WTC11 (cell line): ENCODE measurements at regions not wholly inside any gene's neighbourhood (a gene's known extent, or its start where the extent isn't known, plus 50 kb on each side); places are given as distances from the start of the nearest gene placed in this dataset.

Experiments
- ATAC-seq: fragments of 200-7000 bp; cut with Tn5 transposase; 2 replicates; pipeline ENCODE4 v1.10.0; 2021; ENCODE audit warnings: mild to moderate bottlenecking, moderate library complexity
- CTCF ChIA-PET: fragments of 300-600 bp; sonication (Branson Sonifier 250); formaldehyde crosslinking; loops from one replicate; lab custom pipeline; 2021; ENCODE audit warnings: antibody characterized with exemption; lab: Charles Lee
- POLR2A ChIA-PET: fragments of 350-600 bp; sonication (Branson Sonifier 250); formaldehyde crosslinking; loops from one replicate; lab custom pipeline; 2021; ENCODE audit warnings: antibody characterized with exemption; lab: Charles Lee
- DNase-seq: peaks from one replicate; pipeline ENCODE4 v3.0.0; 2021; ENCODE audit warnings: low spot score
- H3K27ac Mint-ChIP-seq: 2 replicates; pipeline ENCODE4 v1.8.0; 2021; ENCODE audit warnings: mixed read lengths
- H3K27me3 Mint-ChIP-seq: 2 replicates; pipeline ENCODE4 v1.8.0; 2021; ENCODE audit warnings: low read depth, mild to moderate bottlenecking, moderate library complexity, mixed read lengths
- H3K36me3 Mint-ChIP-seq: 2 replicates; pipeline ENCODE4 v1.8.0; 2021; ENCODE audit warnings: mixed read lengths
- H3K4me1 Mint-ChIP-seq: 2 replicates; pipeline ENCODE4 v1.8.0; 2022; ENCODE audit warnings: mixed read lengths
- H3K4me3 Mint-ChIP-seq: 2 replicates; pipeline ENCODE4 v1.8.0; 2021; ENCODE audit warnings: mild to moderate bottlenecking, moderate library complexity, mixed read lengths
- H3K9me3 Mint-ChIP-seq: 2 replicates; pipeline ENCODE4 v1.8.0; 2021; ENCODE audit warnings: mixed read lengths
- FOXJ3 ChIP-seq: sonication (generic); formaldehyde crosslinking; IDR thresholded peaks from 2 replicates; pipeline ENCODE4 v1.9.0; 2021; ENCODE audit warnings: missing genetic modification reagents, mild to moderate bottlenecking, borderline replicate concordance
- FOXP1 ChIP-seq: sonication (generic); formaldehyde crosslinking; IDR thresholded peaks from 2 replicates; pipeline ENCODE4 v1.8.0; 2022; ENCODE audit warnings: missing genetic modification reagents, mild to moderate bottlenecking, moderate library complexity, borderline replicate concordance
- GABPB1 ChIP-seq: sonication (generic); formaldehyde crosslinking; IDR thresholded peaks from 2 replicates; pipeline ENCODE4 v1.8.1; 2023; ENCODE audit warnings: mild to moderate bottlenecking, missing genetic modification reagents
- GTF2I ChIP-seq: fragments of 250-450 bp; sonication (Bioruptor Pico); conservative IDR thresholded peaks from 2 replicates; pipeline ENCODE4 v1.4.0; 2021; ENCODE audit warnings: mild to moderate bottlenecking
- HMGA2 ChIP-seq: fragments of 250-450 bp; sonication (Bioruptor Pico); IDR thresholded peaks from 2 replicates; pipeline ENCODE4 v1.4.0; 2021; ENCODE audit warnings: mild to moderate bottlenecking, moderate library complexity
- HMGXB4 ChIP-seq: sonication (generic); formaldehyde crosslinking; IDR thresholded peaks from 2 replicates; pipeline ENCODE4 v1.8.1; 2023; ENCODE audit warnings: mild to moderate bottlenecking, moderate library complexity, missing genetic modification reagents
- JAZF1 ChIP-seq: fragments of 250-450 bp; sonication (Bioruptor Pico); IDR thresholded peaks from 2 replicates; pipeline ENCODE4 v1.9.0; 2021; ENCODE audit warnings: moderate library complexity, mild to moderate bottlenecking, inconsistent platforms
- MAX ChIP-seq: sonication (generic); formaldehyde crosslinking; IDR thresholded peaks from 2 replicates; pipeline ENCODE4 v1.8.0; 2022; ENCODE audit warnings: mild to moderate bottlenecking, missing genetic modification reagents
- PRDM15 ChIP-seq: sonication (generic); formaldehyde crosslinking; IDR thresholded peaks from 2 replicates; pipeline ENCODE4 v1.8.0; 2022; ENCODE audit warnings: missing genetic modification reagents
- PRRX2 ChIP-seq: fragments of 250-450 bp; sonication (Bioruptor Pico); IDR thresholded peaks from 2 replicates; pipeline ENCODE4 v1.8.0; 2021; ENCODE audit warnings: mild to moderate bottlenecking
- STAT6 ChIP-seq: sonication (generic); formaldehyde crosslinking; conservative IDR thresholded peaks from 2 replicates; pipeline ENCODE4 v1.8.1; 2023; ENCODE audit warnings: mild to moderate bottlenecking, low read depth, missing genetic modification reagents, moderate library complexity
- TEAD4 ChIP-seq: sonication (generic); formaldehyde crosslinking; IDR thresholded peaks from 2 replicates; pipeline ENCODE4 v1.8.0; 2022; ENCODE audit warnings: mild to moderate bottlenecking, missing genetic modification reagents
- ZMAT4 ChIP-seq: fragments of 250-450 bp; sonication (Bioruptor Pico); IDR thresholded peaks from 2 replicates; pipeline ENCODE4 v1.9.0; 2021; ENCODE audit warnings: mild to moderate bottlenecking
- ZNF423 ChIP-seq: fragments of 250-450 bp; sonication (Bioruptor Pico); IDR thresholded peaks from 2 replicates; pipeline ENCODE4 v2.1.2; 2022; ENCODE audit warnings: mild to moderate bottlenecking, moderate library complexity
- ZNF425 ChIP-seq: fragments of 250-450 bp; sonication (Bioruptor Pico); conservative IDR thresholded peaks from 2 replicates; pipeline ENCODE4 v1.9.0; 2021; ENCODE audit warnings: mild to moderate bottlenecking
- TF ChIP-seq, protein P1 (sequence below): fragments of 250-450 bp; sonication (Bioruptor Pico); IDR thresholded peaks from 2 replicates; pipeline ENCODE4 v1.9.0; 2021; ENCODE audit warnings: mild to moderate bottlenecking, borderline replicate concordance
- TF ChIP-seq, protein P2 (sequence below): fragments of 250-450 bp; sonication (Bioruptor Pico); IDR thresholded peaks from 2 replicates; pipeline ENCODE4 v1.8.0; 2021; ENCODE audit warnings: mild to moderate bottlenecking

DNA sequence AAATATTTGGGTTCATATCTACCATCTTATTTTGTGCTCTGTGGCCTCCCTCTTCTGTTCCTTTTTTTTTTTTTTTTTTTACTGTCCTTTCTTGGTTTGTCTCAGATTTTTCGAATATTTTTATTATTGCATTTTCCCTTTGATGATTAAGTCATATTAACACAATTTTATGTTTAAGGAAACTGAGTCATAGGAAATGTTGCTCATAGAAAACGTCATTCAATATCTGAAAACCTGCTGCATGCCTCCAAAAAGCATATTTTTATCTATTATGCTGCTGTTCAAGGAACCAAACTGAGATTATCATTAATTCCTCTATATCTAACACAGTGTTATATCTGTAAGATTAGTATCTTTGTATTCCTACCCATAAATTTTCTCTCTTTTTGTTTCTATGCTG lies 614.3 kb upstream of the SLC8A1 start:
- H3K27ac Mint-ChIP-seq: no peak overlapping the region
- ATAC-seq (no peak), DNase-seq (no peak)
- no peaks in the 10 kb centered on the region for H3K27me3 Mint-ChIP-seq
- no peaks in the 10 kb centered on the region for H3K9me3 Mint-ChIP-seq
- H3K4me3 Mint-ChIP-seq: no peak overlapping the region
- POLR2A ChIA-PET: no interaction called here
- H3K36me3 Mint-ChIP-seq: no peaks in the 10 kb centered on the region
- CTCF ChIA-PET: no interaction called here
- TF ChIP-seq ZNF425 (CRISPR knock-in tag) (no peak), FOXP1 (CRISPR knock-in tag) (no peak), JAZF1 (CRISPR knock-in tag) (no peak), GABPB1 (CRISPR knock-in tag) (no peak), PRDM15 (no peak), ZNF423 (CRISPR knock-in tag) (no peak), STAT6 (CRISPR knock-in tag) (no peak), PRRX2 (CRISPR knock-in tag) (no peak), GTF2I (CRISPR knock-in tag) (no peak)
- TF ChIP-seq, protein P1, sequence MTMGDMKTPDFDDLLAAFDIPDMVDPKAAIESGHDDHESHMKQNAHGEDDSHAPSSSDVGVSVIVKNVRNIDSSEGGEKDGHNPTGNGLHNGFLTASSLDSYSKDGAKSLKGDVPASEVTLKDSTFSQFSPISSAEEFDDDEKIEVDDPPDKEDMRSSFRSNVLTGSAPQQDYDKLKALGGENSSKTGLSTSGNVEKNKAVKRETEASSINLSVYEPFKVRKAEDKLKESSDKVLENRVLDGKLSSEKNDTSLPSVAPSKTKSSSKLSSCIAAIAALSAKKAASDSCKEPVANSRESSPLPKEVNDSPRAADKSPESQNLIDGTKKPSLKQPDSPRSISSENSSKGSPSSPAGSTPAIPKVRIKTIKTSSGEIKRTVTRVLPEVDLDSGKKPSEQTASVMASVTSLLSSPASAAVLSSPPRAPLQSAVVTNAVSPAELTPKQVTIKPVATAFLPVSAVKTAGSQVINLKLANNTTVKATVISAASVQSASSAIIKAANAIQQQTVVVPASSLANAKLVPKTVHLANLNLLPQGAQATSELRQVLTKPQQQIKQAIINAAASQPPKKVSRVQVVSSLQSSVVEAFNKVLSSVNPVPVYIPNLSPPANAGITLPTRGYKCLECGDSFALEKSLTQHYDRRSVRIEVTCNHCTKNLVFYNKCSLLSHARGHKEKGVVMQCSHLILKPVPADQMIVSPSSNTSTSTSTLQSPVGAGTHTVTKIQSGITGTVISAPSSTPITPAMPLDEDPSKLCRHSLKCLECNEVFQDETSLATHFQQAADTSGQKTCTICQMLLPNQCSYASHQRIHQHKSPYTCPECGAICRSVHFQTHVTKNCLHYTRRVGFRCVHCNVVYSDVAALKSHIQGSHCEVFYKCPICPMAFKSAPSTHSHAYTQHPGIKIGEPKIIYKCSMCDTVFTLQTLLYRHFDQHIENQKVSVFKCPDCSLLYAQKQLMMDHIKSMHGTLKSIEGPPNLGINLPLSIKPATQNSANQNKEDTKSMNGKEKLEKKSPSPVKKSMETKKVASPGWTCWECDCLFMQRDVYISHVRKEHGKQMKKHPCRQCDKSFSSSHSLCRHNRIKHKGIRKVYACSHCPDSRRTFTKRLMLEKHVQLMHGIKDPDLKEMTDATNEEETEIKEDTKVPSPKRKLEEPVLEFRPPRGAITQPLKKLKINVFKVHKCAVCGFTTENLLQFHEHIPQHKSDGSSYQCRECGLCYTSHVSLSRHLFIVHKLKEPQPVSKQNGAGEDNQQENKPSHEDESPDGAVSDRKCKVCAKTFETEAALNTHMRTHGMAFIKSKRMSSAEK (CRISPR knock-in tag): no peak
- H3K4me1 Mint-ChIP-seq: peaks cover 22% of the 10 kb centered on the region

DNA sequence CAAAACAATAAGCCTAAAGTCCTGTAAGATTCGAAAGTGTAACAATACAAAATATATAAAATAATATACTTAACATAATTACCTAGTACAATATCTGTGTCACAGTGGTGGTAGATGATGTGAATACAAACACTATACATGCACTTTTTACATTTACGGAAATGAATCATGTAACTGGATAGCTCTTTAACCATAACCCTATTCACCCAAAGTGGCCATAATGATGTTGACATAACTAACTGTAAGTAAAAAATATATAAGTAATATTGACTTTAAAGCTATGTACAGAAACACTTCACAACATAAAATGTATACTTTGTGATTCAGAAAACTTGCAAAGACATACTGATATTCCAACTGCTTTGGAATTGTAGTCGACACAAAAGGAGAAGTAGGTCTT lies 616.9 kb upstream of the SLC8A1 start:
- CTCF ChIA-PET: no interaction called here
- POLR2A ChIA-PET: no interaction called here
- no peaks in the 10 kb centered on the region for H3K9me3 Mint-ChIP-seq
- H3K4me3 Mint-ChIP-seq: no peak overlapping the region
- no peaks in the 10 kb centered on the region for H3K27me3 Mint-ChIP-seq
- no peak for DNase-seq
- peaks cover 19% of the 10 kb centered on the region for H3K4me1 Mint-ChIP-seq
- no peak for ATAC-seq
- H3K36me3 Mint-ChIP-seq: no peaks in the 10 kb centered on the region
- H3K27ac Mint-ChIP-seq: no peak overlapping the region
- TF ChIP-seq HMGA2: no peak
- no peak for TF ChIP-seq ZMAT4
- TF ChIP-seq HMGXB4 (CRISPR knock-in tag): no peak
- no peak for TF ChIP-seq TEAD4 (CRISPR knock-in tag)
- no peak for TF ChIP-seq ZNF423 (CRISPR knock-in tag)
- no peak for TF ChIP-seq FOXJ3 (CRISPR knock-in tag)
- TF ChIP-seq, protein P2, sequence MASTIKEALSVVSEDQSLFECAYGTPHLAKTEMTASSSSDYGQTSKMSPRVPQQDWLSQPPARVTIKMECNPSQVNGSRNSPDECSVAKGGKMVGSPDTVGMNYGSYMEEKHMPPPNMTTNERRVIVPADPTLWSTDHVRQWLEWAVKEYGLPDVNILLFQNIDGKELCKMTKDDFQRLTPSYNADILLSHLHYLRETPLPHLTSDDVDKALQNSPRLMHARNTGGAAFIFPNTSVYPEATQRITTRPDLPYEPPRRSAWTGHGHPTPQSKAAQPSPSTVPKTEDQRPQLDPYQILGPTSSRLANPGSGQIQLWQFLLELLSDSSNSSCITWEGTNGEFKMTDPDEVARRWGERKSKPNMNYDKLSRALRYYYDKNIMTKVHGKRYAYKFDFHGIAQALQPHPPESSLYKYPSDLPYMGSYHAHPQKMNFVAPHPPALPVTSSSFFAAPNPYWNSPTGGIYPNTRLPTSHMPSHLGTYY: no peak
- TF ChIP-seq MAX (CRISPR knock-in tag): no peak
